Keratinocyte (primary cell): ENCODE measurements at regions not wholly inside any gene's neighbourhood (a gene's known extent, or its start where the extent isn't known, plus 50 kb on each side); places are given as distances from the start of the nearest gene placed in this dataset.

Experiments used
- DNase-seq: peaks from one replicate; pipeline ENCODE4 v3.0.0-alpha.2; 2011; ENCODE audit warnings: low read depth, missing footprints, low spot score
- FAIRE-seq: peaks from 2 replicates; lab custom pipeline; 2011; peaks lifted over from hg19 to GRCh38; lab: Jason Lieb, UNC
- H2AFZ ChIP-seq: 2 replicates; pipeline ENCODE4 v1.6.0; 2012; ENCODE audit warnings: low read length, control low read depth, inconsistent platforms; ENCODE audit not compliant: control insufficient read depth
- H3K27ac ChIP-seq: 2 replicates; pipeline ENCODE4 v1.5.1; 2011; ENCODE audit warnings: low read length; ENCODE audit not compliant: control insufficient read depth, insufficient read depth
- H3K27me3 ChIP-seq: 3 replicates; pipeline ENCODE4 v1.6.0; 2011; ENCODE audit warnings: low read length; ENCODE audit not compliant: control insufficient read depth, insufficient read depth; ENCODE audit errors: extremely low read depth
- H3K36me3 ChIP-seq, 2 experiments: 2 replicates in 1 of 2; 3 replicates in 1 of 2; pipeline ENCODE4 v1.5.1; 2011; ENCODE audit warnings: low read length in 2 of 2, mild to moderate bottlenecking in 1 of 2; ENCODE audit not compliant: control insufficient read depth in 2 of 2, insufficient read depth in 2 of 2; ENCODE audit errors: extremely low read depth in 1 of 2
- H3K4me1 ChIP-seq: 3 replicates; pipeline ENCODE4 v1.5.1; 2011; ENCODE audit warnings: low read length; ENCODE audit not compliant: control insufficient read depth, insufficient read depth; ENCODE audit errors: extremely low read depth
- H3K4me2 ChIP-seq: 3 replicates; pipeline ENCODE4 v1.6.0; 2011; ENCODE audit warnings: low read depth, low read length; ENCODE audit not compliant: control insufficient read depth, insufficient read depth; ENCODE audit errors: extremely low read depth
- H3K4me3 ChIP-seq, 3 experiments: fragments of 200-600 bp in 1 of 3; sonication (generic) in 1 of 3; 2 replicates in 2 of 3; 3 replicates in 1 of 3; pipeline ENCODE4 v1.5.1; 2011 to 2016; ENCODE audit warnings: low read length in 3 of 3, mild to moderate bottlenecking in 3 of 3, control low read depth in 2 of 3, inconsistent platforms in 1 of 3, low read depth in 1 of 3, mixed read lengths in 1 of 3, mixed run types in 1 of 3, moderate library complexity in 1 of 3; ENCODE audit not compliant: control insufficient read depth in 2 of 3, insufficient read depth in 2 of 3; ENCODE audit errors: extremely low read depth in 1 of 3
- H3K79me2 ChIP-seq: 2 replicates; pipeline ENCODE4 v1.6.0; 2012; ENCODE audit warnings: low read length; ENCODE audit not compliant: control insufficient read depth, insufficient read depth
- H3K9ac ChIP-seq: 3 replicates; pipeline ENCODE4 v1.6.0; 2011; ENCODE audit warnings: low read length; ENCODE audit not compliant: control insufficient read depth, insufficient read depth; ENCODE audit errors: extremely low read depth
- H3K9me1 ChIP-seq: 3 replicates; pipeline ENCODE4 v1.6.0; 2011; ENCODE audit warnings: low read length; ENCODE audit not compliant: control insufficient read depth, insufficient read depth; ENCODE audit errors: extremely low read depth
- H3K9me3 ChIP-seq: 2 replicates; pipeline ENCODE4 v1.5.1; 2012; ENCODE audit warnings: low read depth, low read length; ENCODE audit not compliant: control insufficient read depth
- H4K20me1 ChIP-seq: 3 replicates; pipeline ENCODE4 v1.6.0; 2011; ENCODE audit warnings: low read length; ENCODE audit not compliant: control insufficient read depth, insufficient read depth; ENCODE audit errors: extremely low read depth
- EZH2 ChIP-seq: IDR thresholded peaks from one replicate; pipeline ENCODE4 v1.6.1; 2012; ENCODE audit warnings: inconsistent platforms, mild to moderate bottlenecking, low read length, moderate library complexity
- dilution Hi-C: fragments of 300-500 bp; cut with MboI; formaldehyde crosslinking; loops from one replicate; pipeline ENCODE4 v1.7.0; 2020; ENCODE audit warnings: low sequenced_read_pairs; ENCODE audit not compliant: extremely low pct_ligation_motif_present
- TF ChIP-seq, protein P1 (sequence below), 3 experiments: IDR thresholded peaks in 1 of 3; conservative IDR thresholded peaks in 1 of 3; optimal IDR thresholded peaks in 1 of 3; 2 replicates in 2 of 3; 3 replicates in 1 of 3; pipeline versions ENCODE3 to v1.5.1; 2011; ENCODE audit warnings: low read length in 3 of 3, mild to moderate bottlenecking in 3 of 3, moderate library complexity in 2 of 3, control low read depth in 1 of 3, inconsistent platforms in 1 of 3; ENCODE audit not compliant: insufficient read depth in 2 of 3; ENCODE audit errors: extremely low read depth in 1 of 3

DNA sequence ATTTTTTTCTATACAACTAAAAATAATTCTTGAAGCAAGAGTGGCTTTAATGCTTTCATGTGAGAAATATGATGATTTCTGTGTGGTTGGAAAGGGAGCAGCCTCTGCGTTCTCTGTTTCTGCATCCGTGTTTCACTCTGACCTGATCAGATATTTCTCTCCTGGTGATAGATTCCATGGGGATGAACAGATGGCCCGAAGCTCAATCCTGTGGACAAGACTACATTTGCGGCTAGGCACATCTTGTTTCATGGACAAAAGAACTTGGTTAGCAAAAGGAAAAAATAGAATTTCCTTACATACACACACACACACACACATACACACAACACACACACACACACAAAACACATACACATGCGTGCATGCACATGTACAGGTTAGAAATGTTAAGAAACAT, 218.2 kb upstream of the ADAMTS16 start:
- Histone ChIP-seq H3K79me2 (no peaks in the 10 kb centered on the region), H3K27me3 (no peaks in the 10 kb centered on the region), H2AFZ (no peak overlapping the region), H3K27ac (no peak overlapping the region), H3K9ac (no peak overlapping the region), H3K36me3 (no peaks in the 10 kb centered on the region), H3K4me2 (no peak overlapping the region), H3K9me3 (no peaks in the 10 kb centered on the region), H3K9me1 (no peaks in the 10 kb centered on the region), H3K4me3 (no peak overlapping the region), H4K20me1 (no peaks in the 10 kb centered on the region), H3K4me1 (no peaks in the 10 kb centered on the region)
- dilution Hi-C loops: no loop called here
- TF ChIP-seq EZH2: no peak
- TF ChIP-seq, protein P1, sequence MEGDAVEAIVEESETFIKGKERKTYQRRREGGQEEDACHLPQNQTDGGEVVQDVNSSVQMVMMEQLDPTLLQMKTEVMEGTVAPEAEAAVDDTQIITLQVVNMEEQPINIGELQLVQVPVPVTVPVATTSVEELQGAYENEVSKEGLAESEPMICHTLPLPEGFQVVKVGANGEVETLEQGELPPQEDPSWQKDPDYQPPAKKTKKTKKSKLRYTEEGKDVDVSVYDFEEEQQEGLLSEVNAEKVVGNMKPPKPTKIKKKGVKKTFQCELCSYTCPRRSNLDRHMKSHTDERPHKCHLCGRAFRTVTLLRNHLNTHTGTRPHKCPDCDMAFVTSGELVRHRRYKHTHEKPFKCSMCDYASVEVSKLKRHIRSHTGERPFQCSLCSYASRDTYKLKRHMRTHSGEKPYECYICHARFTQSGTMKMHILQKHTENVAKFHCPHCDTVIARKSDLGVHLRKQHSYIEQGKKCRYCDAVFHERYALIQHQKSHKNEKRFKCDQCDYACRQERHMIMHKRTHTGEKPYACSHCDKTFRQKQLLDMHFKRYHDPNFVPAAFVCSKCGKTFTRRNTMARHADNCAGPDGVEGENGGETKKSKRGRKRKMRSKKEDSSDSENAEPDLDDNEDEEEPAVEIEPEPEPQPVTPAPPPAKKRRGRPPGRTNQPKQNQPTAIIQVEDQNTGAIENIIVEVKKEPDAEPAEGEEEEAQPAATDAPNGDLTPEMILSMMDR (optimal IDR thresholded peaks at IDR 0.05 in 1 of 3, IDR thresholded peaks at IDR 0.05 in 1 of 3, conservative IDR thresholded peaks at IDR 0.05 in 1 of 3; ENCODE audit: extremely low read depth in 1 of 3, insufficient read depth in 2 of 3, low read length in 3 of 3): no peak
- no peak for FAIRE-seq
- no peak for DNase-seq

DNA sequence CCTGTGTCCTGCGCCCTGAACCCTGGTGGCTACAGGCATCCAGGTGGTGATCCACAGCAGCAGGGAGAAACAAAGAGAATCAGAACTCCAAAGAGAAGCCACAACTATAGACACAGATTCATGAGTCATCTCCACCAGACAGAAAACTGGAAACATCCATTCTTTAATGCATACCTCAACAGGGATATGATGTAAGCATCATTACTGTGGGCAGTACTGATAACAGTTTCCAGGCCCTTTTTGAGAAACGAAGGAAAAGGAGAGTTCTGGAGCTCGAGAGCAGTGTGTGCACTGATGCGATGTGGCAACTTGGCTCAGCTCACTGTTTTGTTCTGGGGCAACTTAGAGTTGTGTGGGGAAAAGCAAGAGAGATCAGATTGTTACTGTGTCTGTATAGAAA, 215.6 kb upstream of the ADAMTS16 start:
- dilution Hi-C loops: no loop called here
- Histone ChIP-seq H3K9me3 (no peaks in the 10 kb centered on the region), H3K27ac (no peak overlapping the region), H3K4me1 (no peaks in the 10 kb centered on the region), H3K4me2 (no peak overlapping the region), H2AFZ (no peak overlapping the region), H4K20me1 (no peaks in the 10 kb centered on the region), H3K79me2 (no peaks in the 10 kb centered on the region), H3K36me3 (no peaks in the 10 kb centered on the region), H3K4me3 (no peak overlapping the region), H3K9me1 (no peaks in the 10 kb centered on the region), H3K27me3 (no peaks in the 10 kb centered on the region), H3K9ac (no peak overlapping the region)
- TF ChIP-seq, protein P1 (optimal IDR thresholded peaks at IDR 0.05 in 1 of 3, IDR thresholded peaks at IDR 0.05 in 1 of 3, conservative IDR thresholded peaks at IDR 0.05 in 1 of 3; ENCODE audit: extremely low read depth in 1 of 3, insufficient read depth in 2 of 3, low read length in 3 of 3): no peak
- no peak for TF ChIP-seq EZH2
- no peak for FAIRE-seq
- DNase-seq: no peak
